Stomach (tissue), 8 donors: ENCODE measurements at regions not wholly inside any gene's neighbourhood (a gene's known extent, or its start where the extent isn't known, plus 50 kb on each side); places are given as distances from the start of the nearest gene placed in this dataset.

Source experiments
- DNase-seq, 2 donors: peaks; one replicate each; pipeline versions ENCODE4 v3.0.0 to v3.0.0-alpha.2; 2013 to 2019
- H3K27ac ChIP-seq, 5 donors: fragments of 200-600 bp in 4 of 5; sonication (generic) in 4 of 5; one replicate each; pipeline ENCODE4 v1.5.1; 2013 to 2019; ENCODE audit warnings: mild to moderate bottlenecking in 1 of 5, moderate library complexity in 1 of 5
- H3K27me3 ChIP-seq, 3 donors: fragments of 200-600 bp; sonication (generic); one replicate each; pipeline ENCODE4 v1.5.1; 2017 to 2019; ENCODE audit warnings: mixed run types in 1 of 3
- H3K36me3 ChIP-seq, 4 donors: fragments of 200-600 bp; sonication (generic); 1 replicate in 3 of 4; 2 replicates in 1 of 4; pipeline ENCODE4 v1.5.1; 2016 to 2019
- H3K4me1 ChIP-seq, 4 donors: fragments of 200-600 bp; sonication (generic); one replicate each; pipeline ENCODE4 v1.5.1; 2016 to 2019
- H3K4me3 ChIP-seq, 4 donors: fragments of 200-600 bp; sonication (generic) in 3 of 4; one replicate each; pipeline ENCODE4 v1.5.1; 2016 to 2019; ENCODE audit warnings: mild to moderate bottlenecking in 1 of 4
- H3K9me3 ChIP-seq, 4 donors: fragments of 200-600 bp; sonication (generic); one replicate each; pipeline ENCODE4 v1.5.1; 2016 to 2019
- CTCF ChIP-seq, 7 experiments: fragments of 450-650 bp in 4 of 7; fragments of 200-600 bp in 3 of 7; sonication (generic) in 3 of 7; IDR thresholded peaks; one replicate each; pipeline ENCODE4 v1.5.1; 2016 to 2019; ENCODE audit warnings: antibody characterized with exemption in 7 of 7, control low read depth in 2 of 7, mild to moderate bottlenecking in 1 of 7
- EP300 ChIP-seq: sonication (generic); formaldehyde crosslinking; IDR thresholded peaks from one replicate; pipeline ENCODE4 v1.6.1; 2017; ENCODE audit warnings: antibody characterized with exemption
- POLR2A ChIP-seq, 4 donors: fragments of 450-650 bp; IDR thresholded peaks; one replicate each; pipeline ENCODE4 v1.6.1; 2016; ENCODE audit warnings: antibody characterized with exemption in 4 of 4, control low read depth in 2 of 4, mild to moderate bottlenecking in 1 of 4, moderate library complexity in 1 of 4
- POLR2AphosphoS5 ChIP-seq, 3 donors: sonication (generic); formaldehyde crosslinking; IDR thresholded peaks; one replicate each; pipeline ENCODE4 v1.6.1; 2016; ENCODE audit warnings: antibody characterized with exemption in 3 of 3
- WGBS, 5 donors: extraction: QIAGEN DNeasy Blood & Tissue Kit in 3 of 5; methylation state at CpG; one replicate each; pipeline versions ENCODE4 v1.1.5 to v1.1.7; 2013 to 2018; 5-methylcytosine and 5-hydroxymethylcytosine counted together
- intact Hi-C: fragments of 100-400 bp; cut with DNase I; formaldehyde crosslinking; loops from one replicate; pipeline ENCODE4 v1.15.1; 2023; ENCODE audit warnings: low total_unique reads
- donor health status: healthy with polysubstance abuse.
- donor health status: Bipolar disorder and iron deficiency.
- donor health status: healthy.

GRCh38 chr5:51188001-51188591 is 195.2 kb upstream of the ISL1 start:
- TF ChIP-seq POLR2A (IDR thresholded peaks at IDR 0.05) (no peak), POLR2AphosphoS5 (IDR thresholded peaks at IDR 0.05) (no peak), CTCF (IDR thresholded peaks at IDR 0.05) (no peak), EP300 (no peak)
- intact Hi-C loops = no loop called here
- H3K27ac ChIP-seq = no peak overlapping the region
- H3K4me1 ChIP-seq = no peaks in the 10 kb centered on the region
- no peaks in the 10 kb centered on the region for H3K9me3 ChIP-seq
- H3K4me3 ChIP-seq = no peak overlapping the region
- H3K36me3 ChIP-seq = no peaks in the 10 kb centered on the region
- H3K27me3 ChIP-seq = no peaks in the 10 kb centered on the region
- no peak for DNase-seq
- WGBS, 5 donors = 70 to 80% (median 78%) methylated on average over 6 of the region's 6 CpGs

GRCh38 chr5:51194671-51195070 is 188.6 kb upstream of the ISL1 start:
- intact Hi-C loops = no loop called here
- H3K9me3 ChIP-seq = no peaks in the 10 kb centered on the region
- H3K4me3 ChIP-seq = no peak overlapping the region
- TF ChIP-seq EP300 (no peak), POLR2A (IDR thresholded peaks at IDR 0.05) (no peak), POLR2AphosphoS5 (IDR thresholded peaks at IDR 0.05) (no peak), CTCF (IDR thresholded peaks at IDR 0.05) (no peak)
- no peaks in the 10 kb centered on the region for H3K36me3 ChIP-seq
- no peaks in the 10 kb centered on the region for H3K4me1 ChIP-seq
- peak in 1 of 2 donors; percentile 25 for DNase-seq
- H3K27me3 ChIP-seq = no peaks in the 10 kb centered on the region
- WGBS, 5 donors = 8 to 31% (median 20%) methylated on average over 2 of the region's 2 CpGs
- no peak overlapping the region for H3K27ac ChIP-seq

- intact Hi-C loops = no loop called here
- no peak for TF ChIP-seq CTCF (IDR thresholded peaks at IDR 0.05)
- no peak for TF ChIP-seq EP300
- no peak for TF ChIP-seq POLR2A (IDR thresholded peaks at IDR 0.05)
- TF ChIP-seq POLR2AphosphoS5 (IDR thresholded peaks at IDR 0.05) = no peak
- Histone ChIP-seq H3K36me3 (no peaks in the 10 kb centered on the region), H3K9me3 (no peaks in the 10 kb centered on the region), H3K27me3 (no peaks in the 10 kb centered on the region), H3K27ac (no peak overlapping the region), H3K4me3 (no peak overlapping the region), H3K4me1 (no peaks in the 10 kb centered on the region)
- WGBS, 5 donors = 65 to 83% (median 77%) methylated on average over 6 of the region's 6 CpGs
- peak in 1 of 2 donors; percentile 49 for DNase-seq
These were observed 182.2 kb upstream of the ISL1 start for GRCh38 chr5:51201024-51201423.

- Histone ChIP-seq H3K9me3 (no peaks in the 10 kb centered on the region), H3K4me1 (no peaks in the 10 kb centered on the region), H3K27me3 (no peaks in the 10 kb centered on the region), H3K4me3 (no peak overlapping the region), H3K36me3 (no peaks in the 10 kb centered on the region), H3K27ac (no peak overlapping the region)
- no peak for TF ChIP-seq POLR2A (IDR thresholded peaks at IDR 0.05)
- no peak for TF ChIP-seq EP300
- TF ChIP-seq CTCF (IDR thresholded peaks at IDR 0.05) = no peak
- 81 to 98% (median 94%) methylated on average over 1 of the region's 1 CpG for WGBS, 5 donors
- intact Hi-C loops = no loop called here
- no peak for DNase-seq
These were observed 181.5 kb upstream of the ISL1 start for GRCh38 chr5:51201708-51202107.
